NCI-H146 treated with DMSO at 0.1 percent for 48 hours (cell line): ENCODE measurements at regions not wholly inside any gene's neighbourhood (a gene's known extent, or its start where the extent isn't known, plus 50 kb on each side); places are given as distances from the start of the nearest gene placed in this dataset.
"Not testable (repeated sequence)": the region's sequence is repeated elsewhere in the genome, so short reads cannot be mapped to it uniquely, and the experiment has no call there.

Source experiments
- DNase-seq: peaks from one replicate; lab custom pipeline; 2025; ENCODE audit not compliant: unreplicated experiment; lab: John Stamatoyannopoulos, UW

GRCh38 chr9:94033383-94033782, 50.9 kb upstream of the PTPDC1 start:
- no peak for DNase-seq

GRCh38 chr9:94031946-94032345, 52.3 kb upstream of the PTPDC1 start:
- DNase-seq, result no peak

GRCh38 chr9:94031380-94031779, 52.9 kb upstream of the PTPDC1 start:
- DNase-seq, result no peak

- peak; percentile 44 for DNase-seq
Measured at GRCh38 chr9:94030318-94031179, 53.7 kb upstream of the PTPDC1 start.

GRCh38 chr9:94029932-94030317, 54.3 kb upstream of the PTPDC1 start:
- no peak for DNase-seq

- DNase-seq, result no peak
Measured at GRCh38 chr9:94026816-94027215, 57.4 kb upstream of the PTPDC1 start.

GRCh38 chr9:94022476-94022875, 61.8 kb upstream of the PTPDC1 start:
- not testable (repeated sequence) for DNase-seq

- not testable (repeated sequence) for DNase-seq
Measured at GRCh38 chr9:94020836-94021235, 63.4 kb upstream of the PTPDC1 start.

- DNase-seq, result no peak
Measured at GRCh38 chr9:94018628-94019027, 63.5 kb upstream of the BARX1 start.

GRCh38 chr9:94017939-94018531, 62.9 kb upstream of the BARX1 start:
- DNase-seq, result no peak

- no peak for DNase-seq
Measured at GRCh38 chr9:94016744-94017143, 61.6 kb upstream of the BARX1 start.

- DNase-seq, result peak; percentile 80
Measured at GRCh38 chr9:94014920-94015319, 59.8 kb upstream of the BARX1 start.

- DNase-seq, result peak; percentile 10
Measured at GRCh38 chr9:94014066-94014654, 59.0 kb upstream of the BARX1 start.

- no peak for DNase-seq
Measured at GRCh38 chr9:94010980-94011533, 55.9 kb upstream of the BARX1 start.

GRCh38 chr9:94005272-94005901, 50.2 kb upstream of the BARX1 start:
- DNase-seq, result no peak
